Fibroblast of lung (primary cell): ENCODE measurements at regions not wholly inside any gene's neighbourhood (a gene's known extent, or its start where the extent isn't known, plus 50 kb on each side); places are given as distances from the start of the nearest gene placed in this dataset.

Source experiments
- DNase-seq, 2 donors: peaks; one replicate each; pipeline versions ENCODE4 v3.0.0 to v3.0.0-alpha.2; 2010; ENCODE audit warnings: low read depth in 2 of 2
- H2AFZ ChIP-seq: 2 replicates; pipeline ENCODE4 v1.5.1; 2012; ENCODE audit warnings: low read length, control low read depth, inconsistent platforms
- H3K27ac ChIP-seq: 2 replicates; pipeline ENCODE4 v1.5.1; 2011; ENCODE audit warnings: low read length, control low read depth; ENCODE audit not compliant: insufficient read depth
- H3K27me3 ChIP-seq: 2 replicates; pipeline ENCODE4 v1.5.1; 2011; ENCODE audit warnings: mild to moderate bottlenecking, low read length; ENCODE audit not compliant: control insufficient read depth, insufficient read depth
- H3K36me3 ChIP-seq: 2 replicates; pipeline ENCODE4 v1.5.1; 2011; ENCODE audit warnings: low read length; ENCODE audit not compliant: control insufficient read depth, insufficient read depth
- H3K4me1 ChIP-seq: 2 replicates; pipeline ENCODE4 v1.5.1; 2011; ENCODE audit warnings: low read length; ENCODE audit not compliant: control insufficient read depth, insufficient read depth; ENCODE audit errors: extremely low read depth
- H3K4me2 ChIP-seq: 2 replicates; pipeline ENCODE4 v1.5.1; 2011; ENCODE audit warnings: low read length, control low read depth; ENCODE audit not compliant: insufficient read depth; ENCODE audit errors: extremely low read depth
- H3K4me3 ChIP-seq, 4 experiments: fragments of 200-600 bp in 1 of 4; sonication (generic) in 1 of 4; replicated peaks in 1 of 4; 2 replicates each; pipeline ENCODE4 v1.5.1; 2011 to 2016; ENCODE audit warnings: low read length in 4 of 4, low read depth in 3 of 4, mild to moderate bottlenecking in 3 of 4, control low read depth in 2 of 4, inconsistent platforms in 1 of 4, mixed read lengths in 1 of 4; ENCODE audit not compliant: insufficient read depth in 1 of 4; ENCODE audit errors: control extremely low read depth in 1 of 4
- H3K79me2 ChIP-seq: 2 replicates; pipeline ENCODE4 v1.5.1; 2012; ENCODE audit warnings: mild to moderate bottlenecking, low read length, inconsistent platforms; ENCODE audit not compliant: control insufficient read depth, insufficient read depth
- H3K9ac ChIP-seq: 2 replicates; pipeline ENCODE4 v1.5.1; 2011; ENCODE audit warnings: mild to moderate bottlenecking, low read length, control low read depth; ENCODE audit not compliant: insufficient read depth
- H3K9me3 ChIP-seq: 2 replicates; pipeline ENCODE4 v1.5.1; 2012; ENCODE audit warnings: low read depth, low read length; ENCODE audit not compliant: control insufficient read depth, insufficient read depth
- H4K20me1 ChIP-seq: 2 replicates; pipeline ENCODE4 v1.5.1; 2011; ENCODE audit warnings: low read length; ENCODE audit not compliant: control insufficient read depth, insufficient read depth; ENCODE audit errors: extremely low read depth
- CTCF ChIP-seq, 2 donors: IDR thresholded peaks in 1 of 2; conservative IDR thresholded peaks in 1 of 2; 1 replicate in 1 of 2; 2 replicates in 1 of 2; pipeline ENCODE4 v1.5.1; 2011 to 2012; ENCODE audit warnings: low read length in 2 of 2, control low read depth in 1 of 2, inconsistent platforms in 1 of 2, low read depth in 1 of 2, mild to moderate bottlenecking in 1 of 2
- EZH2 ChIP-seq: IDR thresholded peaks from 2 replicates; pipeline ENCODE4 v1.5.1; 2012; ENCODE audit warnings: low read length, control low read depth, mild to moderate bottlenecking; ENCODE audit errors: missing control alignments

DNA sequence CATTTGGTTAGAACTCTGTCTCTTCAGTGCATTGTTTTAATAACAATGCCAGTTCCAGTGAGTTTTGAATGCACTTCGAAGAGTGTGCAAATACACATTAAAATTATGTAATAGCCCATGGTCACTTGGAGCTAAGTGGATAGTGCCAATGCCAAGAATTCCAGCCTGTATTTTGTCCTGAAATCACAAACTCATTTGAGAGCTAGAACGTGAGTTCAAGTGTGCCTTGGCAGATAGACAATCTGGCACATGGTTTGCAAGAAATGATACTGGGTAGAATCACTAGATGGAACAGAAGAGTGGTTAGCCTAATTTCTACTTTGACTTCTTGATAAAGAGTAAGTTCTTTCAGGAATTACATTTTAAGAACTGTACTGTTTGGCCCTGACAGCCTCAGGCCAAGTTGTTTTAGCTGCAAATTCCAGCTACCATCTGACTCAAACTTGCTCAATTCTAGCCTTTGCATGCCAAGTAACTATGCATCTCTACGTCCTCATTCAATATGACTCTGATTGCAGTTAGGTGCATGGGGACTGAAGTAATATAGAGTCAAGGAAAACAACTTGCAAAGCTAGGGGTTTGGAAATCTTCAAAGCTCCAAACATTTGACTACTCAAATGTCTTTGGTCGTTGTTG is 131.9 kb upstream of the SMIM31 start:
- no peak overlapping the region for H3K9ac ChIP-seq
- no peaks in the 10 kb centered on the region for H3K27me3 ChIP-seq
- peak in 1 of 2 donors; percentile 44 for DNase-seq
- H3K4me1 ChIP-seq, result no peaks in the 10 kb centered on the region
- H3K4me3 ChIP-seq, result no peak overlapping the region
- H3K9me3 ChIP-seq, result no peaks in the 10 kb centered on the region
- no peak overlapping the region for H3K27ac ChIP-seq
- no peak overlapping the region for H3K4me2 ChIP-seq
- no peaks in the 10 kb centered on the region for H3K79me2 ChIP-seq
- no peaks in the 10 kb centered on the region for H4K20me1 ChIP-seq
- TF ChIP-seq CTCF (conservative IDR thresholded peaks at IDR 0.05 in 1 of 2, IDR thresholded peaks at IDR 0.05 in 1 of 2; ENCODE audit: low read depth in 1 of 2, low read length in 2 of 2), result no peak
- no peak for TF ChIP-seq EZH2
- no peak overlapping the region for H2AFZ ChIP-seq
- no peaks in the 10 kb centered on the region for H3K36me3 ChIP-seq

GRCh38 chr4:164623099-164623498 is 130.8 kb upstream of the SMIM31 start:
- H3K36me3 ChIP-seq, result no peaks in the 10 kb centered on the region
- no peak overlapping the region for H2AFZ ChIP-seq
- no peak overlapping the region for H3K9ac ChIP-seq
- DNase-seq, result no peak
- no peaks in the 10 kb centered on the region for H4K20me1 ChIP-seq
- H3K27ac ChIP-seq, result no peak overlapping the region
- H3K4me1 ChIP-seq, result no peaks in the 10 kb centered on the region
- no peaks in the 10 kb centered on the region for H3K27me3 ChIP-seq
- TF ChIP-seq EZH2 (no peak), CTCF (conservative IDR thresholded peaks at IDR 0.05 in 1 of 2, IDR thresholded peaks at IDR 0.05 in 1 of 2; ENCODE audit: low read depth in 1 of 2, low read length in 2 of 2) (no peak)
- no peaks in the 10 kb centered on the region for H3K79me2 ChIP-seq
- no peak overlapping the region for H3K4me2 ChIP-seq
- H3K9me3 ChIP-seq, result no peaks in the 10 kb centered on the region
- H3K4me3 ChIP-seq, result no peak overlapping the region

GRCh38 chr4:164639001-164639400 is 114.9 kb upstream of the SMIM31 start:
- TF ChIP-seq EZH2 (no peak), CTCF (conservative IDR thresholded peaks at IDR 0.05 in 1 of 2, IDR thresholded peaks at IDR 0.05 in 1 of 2; ENCODE audit: low read depth in 1 of 2, low read length in 2 of 2) (no peak)
- Histone ChIP-seq H3K27ac (no peak overlapping the region), H2AFZ (no peak overlapping the region), H3K4me2 (no peak overlapping the region), H3K27me3 (no peaks in the 10 kb centered on the region), H3K9me3 (no peaks in the 10 kb centered on the region), H3K4me3 (no peak overlapping the region), H3K36me3 (no peaks in the 10 kb centered on the region), H4K20me1 (no peaks in the 10 kb centered on the region), H3K9ac (no peak overlapping the region), H3K79me2 (no peaks in the 10 kb centered on the region), H3K4me1 (no peaks in the 10 kb centered on the region)
- DNase-seq, result no peak
